CD8-positive, alpha-beta memory T cell (primary cell): ENCODE measurements at regions not wholly inside any gene's neighbourhood (a gene's known extent, or its start where the extent isn't known, plus 50 kb on each side); places are given as distances from the start of the nearest gene placed in this dataset.

Experiments
- CTCF ChIA-PET: fragments of 350-600 bp; sonication (Branson Sonifier 250); formaldehyde crosslinking; loops from one replicate; lab custom pipeline; 2021; ENCODE audit warnings: antibody characterized with exemption; lab: Charles Lee
- POLR2A ChIA-PET: fragments of 350-600 bp; sonication (Branson Sonifier 250); formaldehyde crosslinking; loops from one replicate; lab custom pipeline; 2021; ENCODE audit warnings: antibody characterized with exemption; lab: Charles Lee
- DNase-seq, 5 donors: peaks; one replicate each; pipeline versions ENCODE4 v3.0.0 to v3.0.0-alpha.2; 2020 to 2022; ENCODE audit warnings: mixed read lengths in 1 of 5
- H3K27ac ChIP-seq: one replicate; pipeline ENCODE4 v1.7.0; 2013; ENCODE audit warnings: low read depth, mild to moderate bottlenecking, low read length, moderate library complexity
- H3K27me3 ChIP-seq: 2 replicates; pipeline ENCODE4 v1.7.0; 2013; ENCODE audit warnings: low read length, mild to moderate bottlenecking; ENCODE audit not compliant: insufficient read depth, poor library complexity, severe bottlenecking
- H3K36me3 ChIP-seq: 2 replicates; pipeline ENCODE4 v1.7.0; 2013; ENCODE audit warnings: mild to moderate bottlenecking, low read length, moderate library complexity; ENCODE audit not compliant: insufficient read depth
- H3K4me1 ChIP-seq: 2 replicates; pipeline ENCODE4 v1.7.0; 2013; ENCODE audit warnings: mild to moderate bottlenecking, low read length, moderate library complexity; ENCODE audit not compliant: insufficient read depth
- H3K4me3 ChIP-seq: 2 replicates; pipeline ENCODE4 v1.7.0; 2013; ENCODE audit warnings: mild to moderate bottlenecking, low read length
- H3K9me3 ChIP-seq: 2 replicates; pipeline ENCODE4 v1.7.0; 2013; ENCODE audit warnings: mild to moderate bottlenecking, low read length
- H3K27ac Mint-ChIP-seq, 8 donors: one replicate each; pipeline ENCODE4 v1.8.0; 2020 to 2021; ENCODE audit warnings: mixed read lengths in 8 of 8, mild to moderate bottlenecking in 6 of 8, inconsistent platforms in 3 of 8, moderate library complexity in 3 of 8
- H3K27me3 Mint-ChIP-seq, 2 donors: one replicate each; pipeline ENCODE4 v1.8.0; 2020 to 2021; ENCODE audit warnings: mixed read lengths in 2 of 2, mild to moderate bottlenecking in 1 of 2, moderate library complexity in 1 of 2
- H3K36me3 Mint-ChIP-seq, 3 donors: one replicate each; pipeline ENCODE4 v1.8.0; 2020 to 2021; ENCODE audit warnings: mixed read lengths in 3 of 3, inconsistent platforms in 1 of 3, mild to moderate bottlenecking in 1 of 3
- H3K4me1 Mint-ChIP-seq, 3 donors: one replicate each; pipeline ENCODE4 v1.8.0; 2020 to 2021; ENCODE audit warnings: mixed read lengths in 3 of 3, inconsistent platforms in 1 of 3, mild to moderate bottlenecking in 1 of 3
- H3K4me3 Mint-ChIP-seq, 7 donors: one replicate each; pipeline ENCODE4 v1.8.0; 2020 to 2021; ENCODE audit warnings: mixed read lengths in 7 of 7, mild to moderate bottlenecking in 6 of 7, moderate library complexity in 4 of 7, inconsistent platforms in 2 of 7
- H3K9me3 Mint-ChIP-seq, 5 donors: one replicate each; pipeline ENCODE4 v1.8.0; 2020 to 2022; ENCODE audit warnings: mixed read lengths in 5 of 5, mild to moderate bottlenecking in 3 of 5, moderate library complexity in 2 of 5, inconsistent platforms in 1 of 5

- Histone ChIP-seq H3K4me1 (no peaks in the 10 kb centered on the region), H3K4me3 (no peak overlapping the region), H3K36me3 (no peaks in the 10 kb centered on the region), H3K27ac (no peak overlapping the region), H3K9me3 (no peaks in the 10 kb centered on the region), H3K27me3 (no peaks in the 10 kb centered on the region)
- Mint-ChIP-seq H3K4me3 (no peak overlapping the region), H3K9me3 (peaks cover 2 to 15% (median 3%) of the 10 kb centered on the region in 5 donors), H3K27ac (no peak overlapping the region), H3K36me3 (no peaks in the 10 kb centered on the region), H3K4me1 (no peaks in the 10 kb centered on the region), H3K27me3 (no peaks in the 10 kb centered on the region)
- ChIA-PET CTCF (no interaction called here), POLR2A (no interaction called here)
- DNase-seq, result no peak
Observed at GRCh38 chr2:66821168-66821567, 386.2 kb downstream of the MEIS1 start.

- ChIA-PET CTCF (no interaction called here), POLR2A (no interaction called here)
- no peaks in the 10 kb centered on the region for H3K36me3 ChIP-seq
- no peak overlapping the region for H3K4me3 ChIP-seq
- H3K9me3 ChIP-seq, result no peaks in the 10 kb centered on the region
- Mint-ChIP-seq H3K4me1 (no peaks in the 10 kb centered on the region), H3K27me3 (no peaks in the 10 kb centered on the region), H3K27ac (no peak overlapping the region), H3K36me3 (no peaks in the 10 kb centered on the region), H3K4me3 (no peak overlapping the region), H3K9me3 (peaks cover 2 to 15% (median 5%) of the 10 kb centered on the region in 5 donors)
- no peak overlapping the region for H3K27ac ChIP-seq
- no peaks in the 10 kb centered on the region for H3K4me1 ChIP-seq
- H3K27me3 ChIP-seq, result no peaks in the 10 kb centered on the region
- no peak for DNase-seq
Observed at GRCh38 chr2:66822186-66822585, 387.3 kb downstream of the MEIS1 start.

GRCh38 chr2:66824926-66825325, 390.0 kb downstream of the MEIS1 start:
- no peaks in the 10 kb centered on the region for H3K36me3 Mint-ChIP-seq
- H3K4me1 Mint-ChIP-seq, result no peaks in the 10 kb centered on the region
- no peaks in the 10 kb centered on the region for H3K27me3 Mint-ChIP-seq
- H3K4me3 Mint-ChIP-seq, result no peak overlapping the region
- ChIA-PET POLR2A (no interaction called here), CTCF (no interaction called here)
- H3K27ac Mint-ChIP-seq, result no peak overlapping the region
- Histone ChIP-seq H3K4me3 (no peak overlapping the region), H3K36me3 (no peaks in the 10 kb centered on the region), H3K9me3 (no peaks in the 10 kb centered on the region), H3K4me1 (no peaks in the 10 kb centered on the region), H3K27ac (no peak overlapping the region), H3K27me3 (no peaks in the 10 kb centered on the region)
- H3K9me3 Mint-ChIP-seq, result peaks cover under 1 to 6% (median 4%) of the 10 kb centered on the region in 5 donors
- DNase-seq, result no peak

- Histone ChIP-seq H3K36me3 (no peaks in the 10 kb centered on the region), H3K4me3 (no peak overlapping the region), H3K4me1 (no peaks in the 10 kb centered on the region), H3K27ac (no peak overlapping the region), H3K27me3 (no peaks in the 10 kb centered on the region), H3K9me3 (no peaks in the 10 kb centered on the region)
- Mint-ChIP-seq H3K36me3 (no peaks in the 10 kb centered on the region), H3K27me3 (no peaks in the 10 kb centered on the region), H3K4me1 (no peaks in the 10 kb centered on the region), H3K4me3 (no peak overlapping the region), H3K9me3 (peaks cover 0 to 2% (median 2%) of the 10 kb centered on the region in 5 donors), H3K27ac (peak overlapping the region in 1 of 8 donors; percentile 11)
- ChIA-PET CTCF (no interaction called here), POLR2A (no interaction called here)
- no peak for DNase-seq
Observed at GRCh38 chr2:66827851-66828250, 392.9 kb downstream of the MEIS1 start.

GRCh38 chr2:66828876-66829275, 394.0 kb downstream of the MEIS1 start:
- H3K27me3 ChIP-seq, result no peaks in the 10 kb centered on the region
- POLR2A ChIA-PET, result no interaction called here
- H3K9me3 Mint-ChIP-seq, result peaks cover 0 to 4% (median 2%) of the 10 kb centered on the region in 5 donors
- H3K27me3 Mint-ChIP-seq, result no peaks in the 10 kb centered on the region
- no peak overlapping the region for H3K4me3 ChIP-seq
- H3K27ac Mint-ChIP-seq, result no peak overlapping the region
- no peaks in the 10 kb centered on the region for H3K4me1 Mint-ChIP-seq
- CTCF ChIA-PET, result no interaction called here
- no peak overlapping the region for H3K27ac ChIP-seq
- no peak for DNase-seq
- no peaks in the 10 kb centered on the region for H3K9me3 ChIP-seq
- no peaks in the 10 kb centered on the region for H3K4me1 ChIP-seq
- no peaks in the 10 kb centered on the region for H3K36me3 Mint-ChIP-seq
- H3K4me3 Mint-ChIP-seq, result no peak overlapping the region
- H3K36me3 ChIP-seq, result no peaks in the 10 kb centered on the region

GRCh38 chr2:66830881-66831280, 396.0 kb downstream of the MEIS1 start:
- H3K4me1 Mint-ChIP-seq, result no peaks in the 10 kb centered on the region
- POLR2A ChIA-PET, result no interaction called here
- Histone ChIP-seq H3K27ac (no peak overlapping the region), H3K36me3 (no peaks in the 10 kb centered on the region), H3K4me1 (no peaks in the 10 kb centered on the region), H3K4me3 (no peak overlapping the region), H3K27me3 (no peaks in the 10 kb centered on the region), H3K9me3 (no peaks in the 10 kb centered on the region)
- CTCF ChIA-PET, result no interaction called here
- no peak for DNase-seq
- H3K27ac Mint-ChIP-seq, result no peak overlapping the region
- H3K27me3 Mint-ChIP-seq, result no peaks in the 10 kb centered on the region
- H3K4me3 Mint-ChIP-seq, result no peak overlapping the region
- H3K9me3 Mint-ChIP-seq, result peaks cover 0 to 3% (median 2%) of the 10 kb centered on the region in 5 donors
- H3K36me3 Mint-ChIP-seq, result no peaks in the 10 kb centered on the region

- ChIA-PET CTCF (no interaction called here), POLR2A (no interaction called here)
- no peaks in the 10 kb centered on the region for H3K9me3 ChIP-seq
- H3K27ac ChIP-seq, result no peak overlapping the region
- DNase-seq, result no peak
- Mint-ChIP-seq H3K9me3 (peaks cover 0 to 3% (median 0%) of the 10 kb centered on the region in 5 donors), H3K27ac (no peak overlapping the region), H3K27me3 (no peaks in the 10 kb centered on the region), H3K4me3 (no peak overlapping the region), H3K4me1 (no peaks in the 10 kb centered on the region), H3K36me3 (no peaks in the 10 kb centered on the region)
- H3K4me3 ChIP-seq, result no peak overlapping the region
- H3K4me1 ChIP-seq, result no peaks in the 10 kb centered on the region
- no peaks in the 10 kb centered on the region for H3K27me3 ChIP-seq
- no peaks in the 10 kb centered on the region for H3K36me3 ChIP-seq
Observed at GRCh38 chr2:66832646-66833435, 397.9 kb downstream of the MEIS1 start.

GRCh38 chr2:66834859-66835258, 399.9 kb downstream of the MEIS1 start:
- peaks cover 0 to 4% (median 4%) of the 10 kb centered on the region in 5 donors for H3K9me3 Mint-ChIP-seq
- POLR2A ChIA-PET, result no interaction called here
- CTCF ChIA-PET, result no interaction called here

More at GRCh38 chr2:66834859-66835258, 399.9 kb downstream of the MEIS1 start:
- Histone ChIP-seq H3K9me3 (no peaks in the 10 kb centered on the region), H3K4me1 (no peaks in the 10 kb centered on the region), H3K36me3 (no peaks in the 10 kb centered on the region), H3K27me3 (no peaks in the 10 kb centered on the region), H3K27ac (no peak overlapping the region), H3K4me3 (no peak overlapping the region)
- no peaks in the 10 kb centered on the region for H3K4me1 Mint-ChIP-seq
- peaks cover 0 to 2% of the 10 kb centered on the region in 2 donors for H3K27me3 Mint-ChIP-seq
- no peak overlapping the region for H3K27ac Mint-ChIP-seq
- no peak overlapping the region for H3K4me3 Mint-ChIP-seq
- H3K36me3 Mint-ChIP-seq, result no peaks in the 10 kb centered on the region
- DNase-seq, result no peak
